ENCODE measurements at regions not wholly inside any gene's neighbourhood (a gene's known extent, or its start where the extent isn't known, plus 50 kb on each side); places are given as distances from the start of the nearest gene placed in this dataset.

DNA sequence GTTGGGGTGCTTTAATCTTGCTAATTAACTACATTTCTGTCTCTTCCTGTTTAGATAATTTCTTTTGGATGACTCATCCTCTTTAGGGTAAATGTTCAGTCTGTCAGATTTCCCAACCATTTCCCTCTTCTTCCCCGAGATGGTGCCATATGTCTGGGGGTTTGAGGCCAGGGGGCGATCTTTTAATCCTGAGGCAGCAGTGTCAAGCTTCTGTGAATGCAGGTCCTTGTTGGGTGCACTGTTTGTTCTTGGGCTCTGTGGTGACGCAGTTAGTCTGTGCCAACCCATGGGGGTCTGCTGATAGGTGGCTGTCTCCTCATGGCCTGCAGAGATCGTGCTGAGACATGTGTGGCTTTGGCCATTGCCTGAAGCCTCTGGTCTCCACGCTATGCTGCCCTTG lies 420.4 kb downstream of the NDFIP2 start:
- H3K14ac ChIP-seq (ENCODE audit: insufficient read depth, low read length): no peak overlapping the region; the same call in 1 of the 2 replicates
- H3K4me2 ChIP-seq (ENCODE audit: insufficient read depth, insufficient read length, low read length): no peak overlapping the region
- peaks cover 2 to 5% of the 10 kb centered on the region in 2 experiments; a peak in 3 of 4 replicates for H3K4me1 Mint-ChIP-seq
- no CpG with 5 or more reads among the region's 5 CpGs for WGBS (ENCODE audit: extremely low coverage, insufficient read length, low lambda C conversion rate)
- no peak overlapping the region for H4K91ac ChIP-seq (ENCODE audit: insufficient read length, low read depth, low read length)
- H3K36me3 Mint-ChIP-seq (ENCODE audit: insufficient read depth in 1 of 3, low read depth in 3 of 3): no peaks in the 10 kb centered on the region; a peak in 1 of 7 replicates
- no peaks in the 10 kb centered on the region for H3K27me3 Mint-ChIP-seq (ENCODE audit: low read depth)
- H3K79me2 ChIP-seq (ENCODE audit: insufficient read depth, low read length): no peaks in the 10 kb centered on the region
- no peak overlapping the region for H2BK5ac ChIP-seq (ENCODE audit: insufficient read length, low read length)
- peaks cover 0 to 2% of the 10 kb centered on the region in 2 experiments; a peak in 1 of 5 replicates for H3K9me3 Mint-ChIP-seq
- no peak overlapping the region for H3T11ph ChIP-seq (ENCODE audit: low read length)
- no peak overlapping the region for H3K4ac ChIP-seq (ENCODE audit: low read depth, low read length)
- H4K8ac ChIP-seq (replicated peaks; ENCODE audit: insufficient read length, low read depth, low read length): no peak overlapping the region
- no peak overlapping the region for H3K9ac ChIP-seq (ENCODE audit: extremely low read depth, insufficient read length, low read length)
- no peak overlapping the region for H3K27ac ChIP-seq (ENCODE audit: insufficient read length, low read depth, low read length)
- H3K9me3 ChIP-seq (ENCODE audit: control insufficient read depth, low read depth, low read length): no peaks in the 10 kb centered on the region
- TF ChIP-seq, protein P1, sequence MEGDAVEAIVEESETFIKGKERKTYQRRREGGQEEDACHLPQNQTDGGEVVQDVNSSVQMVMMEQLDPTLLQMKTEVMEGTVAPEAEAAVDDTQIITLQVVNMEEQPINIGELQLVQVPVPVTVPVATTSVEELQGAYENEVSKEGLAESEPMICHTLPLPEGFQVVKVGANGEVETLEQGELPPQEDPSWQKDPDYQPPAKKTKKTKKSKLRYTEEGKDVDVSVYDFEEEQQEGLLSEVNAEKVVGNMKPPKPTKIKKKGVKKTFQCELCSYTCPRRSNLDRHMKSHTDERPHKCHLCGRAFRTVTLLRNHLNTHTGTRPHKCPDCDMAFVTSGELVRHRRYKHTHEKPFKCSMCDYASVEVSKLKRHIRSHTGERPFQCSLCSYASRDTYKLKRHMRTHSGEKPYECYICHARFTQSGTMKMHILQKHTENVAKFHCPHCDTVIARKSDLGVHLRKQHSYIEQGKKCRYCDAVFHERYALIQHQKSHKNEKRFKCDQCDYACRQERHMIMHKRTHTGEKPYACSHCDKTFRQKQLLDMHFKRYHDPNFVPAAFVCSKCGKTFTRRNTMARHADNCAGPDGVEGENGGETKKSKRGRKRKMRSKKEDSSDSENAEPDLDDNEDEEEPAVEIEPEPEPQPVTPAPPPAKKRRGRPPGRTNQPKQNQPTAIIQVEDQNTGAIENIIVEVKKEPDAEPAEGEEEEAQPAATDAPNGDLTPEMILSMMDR (conservative IDR thresholded peaks at IDR 0.05): peak; percentile 34; the same call in 2 of the 3 replicates
- H4K20me1 ChIP-seq (ENCODE audit: control insufficient read depth, insufficient read depth, insufficient read length): no peaks in the 10 kb centered on the region
- no peak overlapping the region for H2BK12ac ChIP-seq (ENCODE audit: insufficient read length, low read depth, low read length)
- no peak overlapping the region for H2AK5ac ChIP-seq (ENCODE audit: insufficient read length, low read length)
- no peak overlapping the region for H3K23ac ChIP-seq (ENCODE audit: insufficient read length, low read depth, low read length)
- H2BK20ac ChIP-seq (ENCODE audit: low read depth, low read length, poor library complexity, severe bottlenecking): no peak overlapping the region
- H3K18ac ChIP-seq (ENCODE audit: insufficient read length, low read depth, low read length): no peak overlapping the region
- no peak overlapping the region for H4K5ac ChIP-seq (ENCODE audit: insufficient read length, low read depth, low read length)
- H3K27me3 ChIP-seq (ENCODE audit: insufficient read depth, low read length): no peaks in the 10 kb centered on the region
- H3K23me2 ChIP-seq (ENCODE audit: insufficient read length, low read depth, low read length, poor library complexity, severe bottlenecking): no peaks in the 10 kb centered on the region
- 0 out of 7 replicates have a peak overlapping the region, but pooled peaks of 1 of the 3 experiments have one; percentile 8 for H3K27ac Mint-ChIP-seq
- DNase-seq: no peak
- H3K4me3 Mint-ChIP-seq: no peak overlapping the region
- H2BK120ac ChIP-seq (ENCODE audit: low read depth, low read length, poor library complexity, severe bottlenecking): no peak overlapping the region
- H2BK15ac ChIP-seq (ENCODE audit: low read depth, low read length): no peak overlapping the region
- H3K56ac ChIP-seq (ENCODE audit: insufficient read length, low read depth, low read length): no peak overlapping the region
- H2AFZ ChIP-seq (ENCODE audit: low read length): no peak overlapping the region
- H3K79me1 ChIP-seq (ENCODE audit: insufficient read depth, low read depth, low read length, poor library complexity, severe bottlenecking): no peaks in the 10 kb centered on the region
- H3K4me1 ChIP-seq (ENCODE audit: insufficient read depth, low read length): no peaks in the 10 kb centered on the region
